Stomach (tissue), 4 donors: ENCODE measurements at regions not wholly inside any gene's neighbourhood (a gene's known extent, or its start where the extent isn't known, plus 50 kb on each side); places are given as distances from the start of the nearest gene placed in this dataset.

Source experiments
- CTCF ChIP-seq, 7 experiments: fragments of 450-650 bp in 4 of 7; fragments of 200-600 bp in 3 of 7; sonication (generic) in 3 of 7; IDR thresholded peaks; one replicate each; pipeline ENCODE4 v1.5.1; 2016 to 2019; ENCODE audit warnings: antibody characterized with exemption in 7 of 7, control low read depth in 2 of 7, mild to moderate bottlenecking in 1 of 7
- POLR2A ChIP-seq, 4 donors: fragments of 450-650 bp; IDR thresholded peaks; one replicate each; pipeline ENCODE4 v1.6.1; 2016; ENCODE audit warnings: antibody characterized with exemption in 4 of 4, control low read depth in 2 of 4, mild to moderate bottlenecking in 1 of 4, moderate library complexity in 1 of 4
- POLR2AphosphoS5 ChIP-seq, 3 donors: sonication (generic); formaldehyde crosslinking; IDR thresholded peaks; one replicate each; pipeline ENCODE4 v1.6.1; 2016; ENCODE audit warnings: antibody characterized with exemption in 3 of 3

- TF ChIP-seq POLR2AphosphoS5 (IDR thresholded peaks at IDR 0.05), result no peak
- TF ChIP-seq CTCF (IDR thresholded peaks at IDR 0.05), result no peak
- no peak for TF ChIP-seq POLR2A (IDR thresholded peaks at IDR 0.05)
These were observed 190.7 kb downstream of the BCL11B start for GRCh38 chr14:99081156-99081765.
